ENCODE measurements at regions not wholly inside any gene's neighbourhood (a gene's known extent, or its start where the extent isn't known, plus 50 kb on each side); places are given as distances from the start of the nearest gene placed in this dataset.

DNA sequence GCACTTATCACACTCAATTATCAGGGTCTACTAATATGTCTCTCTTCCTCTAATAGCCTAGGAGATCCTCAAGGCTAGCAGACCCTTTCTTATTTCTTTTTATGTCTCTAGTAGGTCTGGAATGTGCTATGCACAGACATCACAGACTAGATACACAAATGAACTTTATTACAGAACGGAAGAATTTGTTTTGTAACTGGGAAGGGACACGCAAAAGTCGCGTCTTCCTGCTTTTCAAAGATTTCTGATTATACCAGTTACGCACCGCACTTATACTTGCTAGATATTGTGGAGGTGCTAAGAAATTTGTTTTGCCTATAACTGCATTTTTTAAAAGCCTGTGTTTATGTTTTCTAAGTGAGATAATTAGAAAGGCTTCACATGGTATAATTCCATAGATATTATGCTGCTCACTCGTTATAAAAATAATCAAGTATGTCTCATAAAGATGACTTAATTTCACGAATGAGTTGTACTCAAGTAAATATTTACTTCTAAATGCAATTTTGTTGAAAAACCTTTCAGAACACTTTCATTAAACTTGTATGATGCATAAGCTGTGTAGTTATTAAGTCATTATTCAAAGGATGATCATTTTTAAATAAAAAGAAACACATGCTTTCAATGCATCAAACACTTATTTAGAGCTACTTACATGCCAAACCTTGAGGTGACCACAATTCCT is 662.6 kb downstream of the ACTL7B start:
- Histone ChIP-seq H3K9me3 (ENCODE audit: control insufficient read depth in 1 of 2, insufficient read depth in 1 of 2, low read depth in 1 of 2, low read length in 2 of 2) (no peaks in the 10 kb centered on the region), H3K27me3 (ENCODE audit: insufficient read depth, low read length) (no peaks in the 10 kb centered on the region), H4K20me1 (ENCODE audit: insufficient read depth) (no peaks in the 10 kb centered on the region), H3K36me3 (ENCODE audit: control insufficient read depth in 1 of 2, insufficient read depth in 2 of 2, low read length in 2 of 2) (no peaks in the 10 kb centered on the region), H3K9me2 (ENCODE audit: insufficient read depth) (no peaks in the 10 kb centered on the region), H3K9ac (ENCODE audit: low read length) (no peak overlapping the region), H3K4me3 (replicated peaks in 1 of 2; ENCODE audit: low read depth in 1 of 2, low read length in 2 of 2) (no peak overlapping the region), H3K79me2 (ENCODE audit: insufficient read depth, low read length) (no peaks in the 10 kb centered on the region), H3K27ac (ENCODE audit: low read depth, low read length) (no peak overlapping the region), H2AFZ (ENCODE audit: low read depth, low read length, poor library complexity, severe bottlenecking) (no peak overlapping the region), H3K4me1 (ENCODE audit: control insufficient read depth in 1 of 2, insufficient read depth in 2 of 2, low read length in 2 of 2) (no peaks in the 10 kb centered on the region), H3K4me2 (ENCODE audit: low read length) (no peak overlapping the region)
- DNase-seq (ENCODE audit: low read depth, low spot score) (no peak), ATAC-seq (no peak)
- BruUV-seq (replicated peaks) = no TSS peak
- ChIA-PET CTCF (no interaction called here), POLR2A (no interaction called here), RAD21 (ENCODE audit: low non-redundant PET in 1 of 2, low total read pairs in 2 of 2, uncharacterized antibody in 2 of 2, unreplicated experiment in 2 of 2) (no interaction called here)
- TF ChIP-seq EGR1 (IDR thresholded peaks at IDR 0.05; ENCODE audit: low read depth) = no peak
- TF ChIP-seq POLR2AphosphoS5 (IDR thresholded peaks at IDR 0.05; ENCODE audit: low read depth, low read length) = no peak
- TF ChIP-seq YY1 (IDR thresholded peaks at IDR 0.05; ENCODE audit: extremely low read depth, insufficient replicate concordance, low read depth, low read length) = no peak
- TF ChIP-seq ZFX (IDR thresholded peaks at IDR 0.05) = no peak
- TF ChIP-seq SP1 (IDR thresholded peaks at IDR 0.05; ENCODE audit: low read depth) = no peak
- no peak for TF ChIP-seq EZH2 (IDR thresholded peaks at IDR 0.05)
- TF ChIP-seq FOSL1 (IDR thresholded peaks at IDR 0.05; ENCODE audit: low read depth) = no peak
- no peak for TF ChIP-seq EZH2phosphoT487 (IDR thresholded peaks at IDR 0.05; ENCODE audit: borderline replicate concordance)
- TF ChIP-seq SIN3A (IDR thresholded peaks at IDR 0.05; ENCODE audit: low read depth) = no peak
- intact Hi-C loops (cut with micrococcal nuclease) = no loop called here

DNA sequence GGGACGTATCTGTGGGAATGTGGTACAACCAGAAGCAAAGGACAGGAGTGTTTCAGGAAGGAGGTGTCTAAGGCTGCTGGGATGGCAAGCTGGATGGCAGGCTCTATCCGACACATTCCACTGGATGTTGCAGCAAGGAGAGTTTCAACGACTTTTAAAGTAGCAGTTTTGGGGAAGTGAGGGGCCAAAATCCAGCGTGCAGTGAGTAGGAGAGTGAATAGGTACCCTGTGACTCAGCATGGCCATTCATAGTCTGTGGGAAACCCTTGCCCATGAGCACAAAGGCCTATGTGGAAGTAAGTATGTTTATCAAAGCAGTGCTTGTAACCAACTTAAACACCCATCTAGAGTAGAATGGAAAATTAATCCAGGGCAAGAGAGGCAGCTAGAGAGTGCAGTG is 664.7 kb downstream of the ACTL7B start:
- RAD21 ChIA-PET (ENCODE audit: low non-redundant PET in 1 of 2, low total read pairs in 2 of 2, uncharacterized antibody in 2 of 2, unreplicated experiment in 2 of 2) = no interaction called here
- Histone ChIP-seq H4K20me1 (ENCODE audit: insufficient read depth) (no peaks in the 10 kb centered on the region), H3K9ac (ENCODE audit: low read length) (no peak overlapping the region), H3K4me3 (replicated peaks in 1 of 2; ENCODE audit: low read depth in 1 of 2, low read length in 2 of 2) (no peak overlapping the region), H3K27ac (ENCODE audit: low read depth, low read length) (no peak overlapping the region), H3K36me3 (ENCODE audit: control insufficient read depth in 1 of 2, insufficient read depth in 2 of 2, low read length in 2 of 2) (no peaks in the 10 kb centered on the region), H3K27me3 (ENCODE audit: insufficient read depth, low read length) (no peaks in the 10 kb centered on the region), H3K4me2 (ENCODE audit: low read length) (no peak overlapping the region), H3K4me1 (ENCODE audit: control insufficient read depth in 1 of 2, insufficient read depth in 2 of 2, low read length in 2 of 2) (no peaks in the 10 kb centered on the region), H3K9me2 (ENCODE audit: insufficient read depth) (no peaks in the 10 kb centered on the region), H3K9me3 (ENCODE audit: control insufficient read depth in 1 of 2, insufficient read depth in 1 of 2, low read depth in 1 of 2, low read length in 2 of 2) (no peaks in the 10 kb centered on the region), H2AFZ (ENCODE audit: low read depth, low read length, poor library complexity, severe bottlenecking) (no peak overlapping the region), H3K79me2 (ENCODE audit: insufficient read depth, low read length) (no peaks in the 10 kb centered on the region)
- CTCF ChIA-PET = no interaction called here
- BruUV-seq (replicated peaks) = no TSS peak
- TF ChIP-seq, protein P1, sequence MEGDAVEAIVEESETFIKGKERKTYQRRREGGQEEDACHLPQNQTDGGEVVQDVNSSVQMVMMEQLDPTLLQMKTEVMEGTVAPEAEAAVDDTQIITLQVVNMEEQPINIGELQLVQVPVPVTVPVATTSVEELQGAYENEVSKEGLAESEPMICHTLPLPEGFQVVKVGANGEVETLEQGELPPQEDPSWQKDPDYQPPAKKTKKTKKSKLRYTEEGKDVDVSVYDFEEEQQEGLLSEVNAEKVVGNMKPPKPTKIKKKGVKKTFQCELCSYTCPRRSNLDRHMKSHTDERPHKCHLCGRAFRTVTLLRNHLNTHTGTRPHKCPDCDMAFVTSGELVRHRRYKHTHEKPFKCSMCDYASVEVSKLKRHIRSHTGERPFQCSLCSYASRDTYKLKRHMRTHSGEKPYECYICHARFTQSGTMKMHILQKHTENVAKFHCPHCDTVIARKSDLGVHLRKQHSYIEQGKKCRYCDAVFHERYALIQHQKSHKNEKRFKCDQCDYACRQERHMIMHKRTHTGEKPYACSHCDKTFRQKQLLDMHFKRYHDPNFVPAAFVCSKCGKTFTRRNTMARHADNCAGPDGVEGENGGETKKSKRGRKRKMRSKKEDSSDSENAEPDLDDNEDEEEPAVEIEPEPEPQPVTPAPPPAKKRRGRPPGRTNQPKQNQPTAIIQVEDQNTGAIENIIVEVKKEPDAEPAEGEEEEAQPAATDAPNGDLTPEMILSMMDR (IDR thresholded peaks at IDR 0.05 in 2 of 3, conservative IDR thresholded peaks at IDR 0.05 in 1 of 3; ENCODE audit: borderline replicate concordance in 1 of 3, insufficient read depth in 1 of 3, low read depth in 2 of 3, low read length in 2 of 3) = no peak
- TF ChIP-seq ZNF274 (IDR thresholded peaks at IDR 0.05; ENCODE audit: low read depth, low read length) = no peak
- TF ChIP-seq EZH2 (IDR thresholded peaks at IDR 0.05) = no peak
- TF ChIP-seq RAD21 (IDR thresholded peaks at IDR 0.05; ENCODE audit: low read depth) = no peak
- TF ChIP-seq CEBPB (IDR thresholded peaks at IDR 0.05; ENCODE audit: low read depth) = no peak
- no peak for TF ChIP-seq SIN3A (IDR thresholded peaks at IDR 0.05; ENCODE audit: low read depth)
- no peak for TF ChIP-seq EGR1 (IDR thresholded peaks at IDR 0.05; ENCODE audit: low read depth)
- TF ChIP-seq ZFX (IDR thresholded peaks at IDR 0.05) = no peak
- TF ChIP-seq, protein P2, sequence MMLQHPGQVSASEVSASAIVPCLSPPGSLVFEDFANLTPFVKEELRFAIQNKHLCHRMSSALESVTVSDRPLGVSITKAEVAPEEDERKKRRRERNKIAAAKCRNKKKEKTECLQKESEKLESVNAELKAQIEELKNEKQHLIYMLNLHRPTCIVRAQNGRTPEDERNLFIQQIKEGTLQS (IDR thresholded peaks at IDR 0.05) = no peak
- no peak for TF ChIP-seq MAX (IDR thresholded peaks at IDR 0.05)
- no peak for TF ChIP-seq YY1 (IDR thresholded peaks at IDR 0.05; ENCODE audit: extremely low read depth, insufficient replicate concordance, low read depth, low read length)
- TF ChIP-seq ELF1 (IDR thresholded peaks at IDR 0.05; ENCODE audit: borderline replicate concordance, low read depth) = no peak
- no peak for TF ChIP-seq SRF (IDR thresholded peaks at IDR 0.05; ENCODE audit: low read depth)
- TF ChIP-seq EZH2phosphoT487 (IDR thresholded peaks at IDR 0.05; ENCODE audit: borderline replicate concordance) = no peak
- TF ChIP-seq SP1 (IDR thresholded peaks at IDR 0.05; ENCODE audit: low read depth) = no peak
- no peak for TF ChIP-seq TCF7L2 (IDR thresholded peaks at IDR 0.05; ENCODE audit: borderline replicate concordance, extremely low read depth, insufficient read depth, insufficient read length)
- intact Hi-C loops (cut with micrococcal nuclease) = no loop called here
- no peak for DNase-seq (ENCODE audit: low read depth, low spot score)
- POLR2A ChIA-PET = no interaction called here
- ATAC-seq = no peak

All from HCT116 (cell line).